HG03159 (cell line): ENCODE measurements at regions not wholly inside any gene's neighbourhood (a gene's known extent, or its start where the extent isn't known, plus 50 kb on each side); places are given as distances from the start of the nearest gene placed in this dataset.

Experiments
- ATAC-seq: cut with Tn5 transposase; IDR thresholded peaks from one replicate; pipeline ENCODE4 v1.9.1; 2021; ENCODE audit warnings: mild to moderate bottlenecking, moderate library complexity; ENCODE audit not compliant: unreplicated experiment

DNA sequence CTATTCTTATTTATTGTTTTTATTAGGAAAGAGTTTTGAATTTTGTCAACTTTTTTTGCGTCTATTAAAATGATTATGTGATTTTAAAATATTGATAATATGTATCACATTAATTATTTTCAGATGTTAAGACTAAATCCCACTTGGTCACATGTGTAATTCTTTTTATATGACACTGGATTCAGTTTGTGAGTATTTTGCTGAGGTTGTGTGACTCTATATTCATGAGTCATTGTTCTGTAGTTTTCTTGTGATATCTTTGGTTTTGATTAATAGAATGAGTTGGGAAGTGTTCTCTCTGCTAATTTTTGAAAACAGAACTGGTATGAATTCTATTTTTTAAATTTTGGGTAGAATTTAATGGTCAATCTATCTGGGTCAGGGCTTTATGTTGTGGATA, 317.9 kb downstream of the ETS1 start:
- ATAC-seq: no peak

DNA sequence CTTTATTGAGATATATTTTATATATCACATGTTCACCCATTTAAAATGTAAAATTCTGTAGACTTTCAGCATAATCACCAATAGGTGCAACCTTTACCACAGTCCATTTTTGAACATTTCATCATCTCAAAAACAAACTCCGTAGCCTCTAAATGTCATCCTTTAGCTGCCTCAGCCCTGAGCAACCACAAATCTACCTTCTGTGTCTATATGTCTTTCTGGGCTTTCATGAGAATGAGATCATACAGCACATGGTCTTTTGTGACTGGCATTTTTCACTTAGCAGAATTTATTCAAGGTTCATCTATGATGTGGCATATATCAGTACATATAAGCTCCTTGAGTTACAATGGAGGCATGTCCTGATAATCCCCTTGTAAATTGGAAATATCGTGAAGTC, 320.5 kb downstream of the ETS1 start:
- no peak for ATAC-seq

GRCh38 chr11:128262463-128263345, 324.7 kb downstream of the ETS1 start:
- no peak for ATAC-seq

DNA sequence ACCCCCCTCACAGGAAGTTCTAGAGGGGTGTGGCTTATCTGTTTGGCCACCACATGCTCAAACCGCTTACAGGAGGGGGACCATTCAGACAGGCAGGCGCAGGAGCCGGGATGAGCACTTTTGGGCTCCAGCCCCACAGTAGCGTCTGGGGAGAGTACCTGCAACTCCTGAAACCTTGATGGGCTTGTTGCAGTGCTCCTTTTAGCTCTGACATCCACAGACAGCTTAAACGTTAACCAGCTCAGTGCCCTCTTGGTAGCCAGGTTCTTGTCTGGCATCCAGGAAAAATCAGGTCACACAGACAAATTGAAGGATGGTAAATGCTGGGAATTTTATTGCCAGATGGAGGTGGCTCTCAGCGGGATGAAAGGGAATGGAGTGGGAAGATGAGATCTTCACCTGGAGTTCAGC, 326.3 kb downstream of the ETS1 start:
- ATAC-seq: no peak

- no peak for ATAC-seq
Measured at GRCh38 chr11:128260398-128260797, 327.0 kb downstream of the ETS1 start.

GRCh38 chr11:128259816-128260215, 327.5 kb downstream of the ETS1 start:
- no peak for ATAC-seq

- no peak for ATAC-seq
Measured at GRCh38 chr11:128254941-128255340, 332.4 kb downstream of the ETS1 start.

- no peak for ATAC-seq
Measured at GRCh38 chr11:128251140-128251539, 336.2 kb downstream of the ETS1 start.

GRCh38 chr11:128250482-128250881, 336.9 kb downstream of the ETS1 start:
- ATAC-seq: no peak

DNA sequence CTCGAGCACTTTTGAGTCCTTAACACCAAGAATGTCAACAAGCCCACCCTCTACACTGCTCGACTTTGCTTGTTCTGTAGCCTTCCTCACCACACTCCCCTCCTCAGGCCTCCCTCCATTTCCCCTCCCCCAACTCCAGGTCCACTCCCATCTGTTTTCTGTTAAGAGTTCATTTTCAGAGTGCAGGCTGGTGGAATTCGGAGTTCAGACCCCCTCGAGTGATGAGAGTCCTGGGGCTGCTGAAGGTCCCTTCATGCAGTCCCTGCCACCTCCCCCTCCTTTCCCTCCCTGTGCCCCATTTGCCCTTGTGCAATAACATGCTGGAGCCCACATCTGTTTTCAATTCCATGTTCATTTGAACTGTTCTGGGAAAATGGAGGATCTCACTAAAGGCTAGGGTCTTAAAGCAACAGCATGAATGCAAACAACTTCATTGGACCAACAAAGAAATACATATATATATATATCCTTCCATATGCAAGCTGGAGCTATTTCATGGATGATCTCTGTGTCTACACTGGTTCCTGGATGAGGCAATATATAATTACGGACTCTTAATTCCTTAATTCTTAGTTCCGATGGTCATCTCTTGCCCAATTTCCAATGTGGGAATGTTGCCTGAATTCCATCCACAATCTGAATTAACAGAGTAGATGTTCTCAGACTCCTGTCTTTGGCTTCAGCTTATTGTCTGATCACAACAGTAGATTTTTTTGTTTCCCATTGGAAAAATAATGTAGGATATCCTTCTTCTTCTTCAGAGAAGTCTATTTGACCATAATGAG, 340.4 kb downstream of the ETS1 start:
- no peak for ATAC-seq

DNA sequence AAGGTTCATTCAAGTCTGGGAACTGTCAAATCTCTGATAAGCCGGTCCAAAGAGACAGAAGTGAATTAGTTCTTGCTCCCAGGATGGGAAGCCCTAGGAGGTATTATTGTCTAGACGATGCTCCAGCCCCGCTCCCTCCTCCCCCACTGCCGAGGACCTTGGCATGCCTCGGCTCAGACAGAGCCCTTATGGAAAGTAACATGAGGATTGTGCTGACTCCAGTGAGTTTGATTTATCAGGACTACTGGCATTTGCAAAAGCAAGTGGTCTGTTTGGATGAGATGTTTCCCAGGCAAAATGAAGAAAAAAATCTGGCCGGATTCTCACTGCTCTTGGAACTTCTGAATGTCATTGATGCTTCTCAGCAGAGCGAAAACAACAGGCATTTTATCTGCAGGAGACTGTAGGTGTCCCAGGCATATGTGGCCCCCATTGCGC, 341.0 kb downstream of the ETS1 start:
- no peak for ATAC-seq

DNA sequence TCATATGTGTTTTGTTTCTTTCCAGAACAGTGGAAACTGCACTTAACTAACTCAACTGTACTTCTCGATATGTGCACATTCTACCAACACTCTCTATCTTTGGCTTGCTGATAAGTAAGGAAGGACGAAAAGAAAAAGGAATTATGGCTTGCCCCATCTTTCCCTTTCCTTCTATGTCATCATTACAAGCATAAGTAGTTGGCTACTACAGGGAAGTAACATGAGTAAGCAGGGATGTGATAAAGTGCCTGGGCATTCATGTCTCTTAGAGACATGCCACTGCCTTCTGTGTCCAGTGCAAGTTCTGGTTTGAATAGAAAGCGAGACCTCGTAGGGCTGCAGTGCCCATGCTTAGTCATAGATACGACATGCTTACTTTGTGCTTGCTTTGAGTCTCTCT, 342.5 kb downstream of the ETS1 start:
- ATAC-seq: no peak

DNA sequence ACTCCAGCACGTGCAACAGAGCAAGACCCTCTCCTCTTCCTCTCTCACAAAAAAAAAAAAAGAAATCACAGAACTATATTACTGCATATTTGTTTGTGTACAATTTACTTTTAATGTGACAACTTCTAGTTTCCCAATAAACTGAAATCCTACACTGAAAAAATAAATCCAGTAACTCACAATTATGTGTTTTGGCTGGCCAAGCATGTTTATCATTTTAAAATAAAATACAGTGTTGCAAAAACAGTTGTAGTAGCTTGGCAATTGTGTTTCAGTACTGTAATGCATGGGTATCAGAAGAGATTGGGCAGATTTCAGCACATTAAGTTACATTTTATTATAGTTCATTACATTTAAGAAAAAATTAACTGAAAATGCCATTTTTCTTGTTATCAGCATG, 344.9 kb downstream of the ETS1 start:
- ATAC-seq: no peak

DNA sequence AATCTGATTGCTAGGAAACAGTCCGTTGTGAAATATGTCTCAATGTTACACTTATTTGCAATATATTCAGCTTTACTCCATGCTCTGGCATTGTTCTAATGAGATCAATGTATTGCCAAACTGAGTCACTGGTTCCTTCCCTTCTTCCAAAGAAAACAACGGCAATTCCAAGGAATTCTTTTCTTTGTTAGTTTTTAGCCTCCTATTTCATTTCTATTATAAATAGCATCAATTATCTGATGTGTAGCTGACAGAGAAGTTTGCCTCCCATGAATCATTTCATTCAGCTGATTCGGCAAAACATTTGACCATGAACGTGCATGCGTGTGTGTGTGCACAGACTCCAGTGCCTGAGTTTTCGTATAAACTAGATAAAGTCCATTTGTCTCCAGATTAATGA, 346.8 kb downstream of the ETS1 start:
- ATAC-seq: no peak

- ATAC-seq: no peak
Measured at GRCh38 chr11:128239306-128239705, 348.1 kb downstream of the ETS1 start.

DNA sequence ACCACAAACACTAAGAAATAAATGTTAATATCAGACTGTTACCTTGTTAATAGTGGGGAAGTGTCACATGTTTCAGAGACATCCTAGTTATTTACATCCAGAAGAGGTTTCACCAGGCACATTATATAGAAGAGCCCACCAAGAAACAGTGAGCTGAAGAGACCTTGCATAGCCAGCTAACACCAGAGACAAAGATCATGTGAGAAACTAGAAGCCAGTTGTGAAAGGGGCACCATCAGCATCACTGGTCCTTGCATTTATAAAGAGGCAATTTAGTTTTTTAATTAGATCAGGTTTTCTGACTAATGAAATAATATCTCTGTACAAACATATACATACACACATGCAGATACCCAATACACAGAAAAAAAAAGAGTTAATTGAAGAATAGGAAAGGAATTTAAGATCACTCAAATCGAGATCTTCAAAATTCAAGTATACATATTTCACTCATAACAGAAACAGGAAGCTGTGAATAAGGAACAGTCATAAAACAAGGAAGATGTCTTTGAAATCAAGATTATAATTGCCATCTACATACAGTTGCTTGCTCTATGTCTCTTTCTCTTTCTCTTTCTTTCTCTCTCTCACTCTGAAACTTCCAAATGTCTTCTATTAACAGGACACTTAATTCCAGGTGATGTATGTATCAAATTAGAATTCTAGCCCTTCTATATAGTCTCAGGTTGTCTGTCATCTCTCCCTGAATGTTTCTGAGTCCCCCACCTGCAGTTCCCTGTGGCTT, 348.7 kb downstream of the ETS1 start:
- ATAC-seq: peak; percentile 83

- ATAC-seq: no peak
Measured at GRCh38 chr11:128236506-128237498, 350.6 kb downstream of the ETS1 start.

DNA sequence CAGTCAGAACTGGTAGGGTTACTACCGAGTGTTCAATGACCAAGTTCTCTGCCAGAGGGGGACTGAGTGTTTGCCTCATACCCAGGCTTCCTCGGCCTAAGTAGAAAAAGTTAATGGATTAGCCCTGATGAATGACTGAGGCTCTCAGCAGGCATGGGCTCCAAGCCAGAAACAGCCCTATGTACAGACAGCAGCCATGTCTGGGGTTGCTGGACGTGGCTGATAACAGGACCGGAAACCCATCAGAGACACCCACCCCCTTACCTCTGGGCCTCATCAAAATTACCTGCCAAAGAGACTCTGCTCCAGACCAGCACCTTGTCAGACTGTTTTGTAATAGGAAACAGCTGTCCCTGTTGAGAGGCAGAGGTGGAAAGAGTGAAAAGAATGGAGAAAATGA, 351.4 kb downstream of the ETS1 start:
- ATAC-seq: no peak

GRCh38 chr11:128235426-128235825, 351.9 kb downstream of the ETS1 start:
- ATAC-seq: no peak

DNA sequence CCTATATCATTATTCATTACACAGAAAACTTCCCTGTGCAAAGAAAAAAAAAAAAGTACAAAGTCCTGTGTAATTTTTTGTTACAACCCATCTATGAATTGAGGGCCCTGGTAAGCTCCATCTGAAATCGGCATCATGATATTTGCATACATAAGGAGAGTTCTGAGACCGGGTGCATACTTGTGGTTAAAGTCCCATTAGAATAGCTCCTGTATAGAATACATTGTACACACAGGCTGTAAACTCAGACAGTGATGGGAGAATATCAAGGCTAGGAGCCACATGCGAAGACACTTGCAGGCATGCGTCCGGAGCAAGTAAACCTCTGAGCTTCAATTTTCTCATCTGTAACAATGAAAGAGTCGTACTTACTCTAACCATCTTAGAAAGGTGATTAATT, 353.2 kb downstream of the ETS1 start:
- no peak for ATAC-seq
